GM12864 (cell line): ENCODE measurements at regions not wholly inside any gene's neighbourhood (a gene's known extent, or its start where the extent isn't known, plus 50 kb on each side); places are given as distances from the start of the nearest gene placed in this dataset.

Experiments
- DNase-seq: peaks from one replicate; pipeline ENCODE4 v3.0.0-alpha.2; 2011; ENCODE audit warnings: low read depth
- H3K4me3 ChIP-seq: 2 replicates; pipeline ENCODE4 v1.5.1; 2011; ENCODE audit warnings: mild to moderate bottlenecking, low read depth, low read length, control low read depth
- CTCF ChIP-seq: IDR thresholded peaks from 2 replicates; pipeline ENCODE4 v1.5.1; 2011; ENCODE audit warnings: low read depth, mild to moderate bottlenecking, moderate library complexity, low read length, control low read depth, inconsistent platforms; ENCODE audit errors: missing control alignments

- H3K4me3 ChIP-seq, result no peak overlapping the region
- no peak for DNase-seq
- no peak for TF ChIP-seq CTCF
Measured at GRCh38 chr9:28799876-28800275, 1226.6 kb upstream of the C9orf72 start.

- no peak for DNase-seq
- H3K4me3 ChIP-seq, result no peak overlapping the region
- TF ChIP-seq CTCF, result no peak
Measured at GRCh38 chr9:28801144-28801799, 1228.0 kb upstream of the C9orf72 start.

GRCh38 chr9:28805197-28805596 is 1231.9 kb upstream of the C9orf72 start:
- no peak overlapping the region for H3K4me3 ChIP-seq
- DNase-seq, result no peak
- no peak for TF ChIP-seq CTCF

- TF ChIP-seq CTCF, result no peak
- no peak for DNase-seq
- H3K4me3 ChIP-seq, result no peak overlapping the region
Measured at GRCh38 chr9:28808042-28808441, 1234.8 kb upstream of the C9orf72 start.

- no peak for DNase-seq
- no peak for TF ChIP-seq CTCF
- no peak overlapping the region for H3K4me3 ChIP-seq
Measured at GRCh38 chr9:28810388-28811075, 1237.3 kb upstream of the C9orf72 start.

- H3K4me3 ChIP-seq, result no peak overlapping the region
- no peak for TF ChIP-seq CTCF
- DNase-seq, result no peak
Measured at GRCh38 chr9:28820741-28821140, 1247.5 kb upstream of the C9orf72 start.

GRCh38 chr9:28821240-28821639 is 1248.0 kb upstream of the C9orf72 start:
- no peak for TF ChIP-seq CTCF
- no peak overlapping the region for H3K4me3 ChIP-seq
- no peak for DNase-seq
